ENCODE measurements at regions not wholly inside any gene's neighbourhood (a gene's known extent, or its start where the extent isn't known, plus 50 kb on each side); places are given as distances from the start of the nearest gene placed in this dataset.

DNA sequence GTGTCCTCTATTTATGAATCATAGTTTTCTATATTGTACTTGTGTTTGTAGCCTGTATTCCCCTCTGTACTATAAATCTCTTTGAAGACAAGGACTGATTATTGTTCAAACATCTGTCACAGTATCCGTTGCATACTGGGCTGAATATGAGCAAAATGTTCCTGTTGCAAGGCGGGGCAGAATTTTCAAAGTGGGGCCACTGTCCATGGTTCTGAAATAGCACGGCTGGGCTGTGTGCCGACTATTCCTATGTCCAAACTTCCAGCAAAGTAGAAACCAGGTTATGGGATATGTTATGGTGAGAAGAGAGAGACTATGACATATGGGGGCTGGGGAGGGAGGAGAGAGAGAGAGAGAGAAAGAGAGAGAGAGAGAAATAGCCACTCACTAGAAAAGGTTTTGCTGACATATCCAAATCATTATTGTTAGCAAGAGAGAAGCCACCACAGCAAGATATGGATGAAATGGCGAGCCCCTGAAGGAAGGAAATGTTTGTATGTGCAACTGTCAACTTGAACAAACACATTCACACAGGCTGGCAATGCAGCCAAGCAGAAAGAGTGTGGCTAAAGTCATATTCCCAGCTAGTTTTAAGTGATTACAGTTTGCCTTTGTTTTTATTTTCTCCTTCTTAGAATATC, 107.0 kb upstream of the GPR12 start:
- ChIA-PET CTCF (no interaction called here), POLR2A (ENCODE audit: low non-redundant PET) (no interaction called here)
- DNase-seq (ENCODE audit: low spot score) = peak; percentile 53
- TF ChIP-seq, protein P1, sequence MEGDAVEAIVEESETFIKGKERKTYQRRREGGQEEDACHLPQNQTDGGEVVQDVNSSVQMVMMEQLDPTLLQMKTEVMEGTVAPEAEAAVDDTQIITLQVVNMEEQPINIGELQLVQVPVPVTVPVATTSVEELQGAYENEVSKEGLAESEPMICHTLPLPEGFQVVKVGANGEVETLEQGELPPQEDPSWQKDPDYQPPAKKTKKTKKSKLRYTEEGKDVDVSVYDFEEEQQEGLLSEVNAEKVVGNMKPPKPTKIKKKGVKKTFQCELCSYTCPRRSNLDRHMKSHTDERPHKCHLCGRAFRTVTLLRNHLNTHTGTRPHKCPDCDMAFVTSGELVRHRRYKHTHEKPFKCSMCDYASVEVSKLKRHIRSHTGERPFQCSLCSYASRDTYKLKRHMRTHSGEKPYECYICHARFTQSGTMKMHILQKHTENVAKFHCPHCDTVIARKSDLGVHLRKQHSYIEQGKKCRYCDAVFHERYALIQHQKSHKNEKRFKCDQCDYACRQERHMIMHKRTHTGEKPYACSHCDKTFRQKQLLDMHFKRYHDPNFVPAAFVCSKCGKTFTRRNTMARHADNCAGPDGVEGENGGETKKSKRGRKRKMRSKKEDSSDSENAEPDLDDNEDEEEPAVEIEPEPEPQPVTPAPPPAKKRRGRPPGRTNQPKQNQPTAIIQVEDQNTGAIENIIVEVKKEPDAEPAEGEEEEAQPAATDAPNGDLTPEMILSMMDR (conservative IDR thresholded peaks at IDR 0.05; ENCODE audit: low read depth) = no peak
- H3K27ac ChIP-seq = no peak overlapping the region

DNA sequence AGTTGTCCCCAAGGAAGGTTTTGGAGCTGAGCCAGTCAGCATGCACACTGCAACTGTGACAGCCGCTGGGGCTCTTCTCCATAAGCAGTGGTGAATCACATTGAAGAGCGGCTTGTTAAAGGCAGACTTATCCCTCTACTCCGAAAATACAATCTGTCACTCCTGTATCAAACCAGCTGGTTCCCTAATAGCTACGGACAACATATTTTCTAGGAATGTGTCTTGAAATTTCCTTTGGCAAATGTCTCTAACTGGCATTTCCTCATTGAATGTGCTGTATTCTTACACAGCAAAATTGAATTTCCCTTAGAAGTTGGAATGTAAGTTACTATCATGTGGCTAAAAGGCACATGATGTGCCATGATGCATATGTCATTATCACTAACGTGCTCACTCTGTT, 104.0 kb upstream of the GPR12 start:
- no peak for DNase-seq (ENCODE audit: low spot score)
- ChIA-PET POLR2A (ENCODE audit: low non-redundant PET) (no interaction called here), CTCF (no interaction called here)
- TF ChIP-seq, protein P1 (conservative IDR thresholded peaks at IDR 0.05; ENCODE audit: low read depth) = no peak
- H3K27ac ChIP-seq = no peak overlapping the region

DNA sequence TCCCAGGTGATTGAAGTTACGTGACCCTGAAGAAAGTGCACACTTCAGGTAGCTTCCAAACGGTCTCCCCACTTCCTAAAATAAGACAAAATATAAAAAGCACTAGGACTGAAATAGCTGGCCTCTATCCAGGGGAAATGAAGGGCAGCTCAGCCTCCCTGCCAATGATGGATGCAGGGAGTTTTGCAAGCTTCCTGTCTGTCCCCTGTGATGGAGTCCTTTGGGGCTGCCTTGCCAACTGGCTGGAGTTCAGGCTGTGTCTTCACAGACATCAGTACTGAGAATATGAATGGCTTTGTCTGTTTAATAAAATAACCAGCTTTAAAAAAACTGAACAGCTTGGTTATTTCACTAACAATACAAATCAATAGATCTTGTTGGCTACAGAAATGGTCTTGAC, 101.4 kb upstream of the GPR12 start:
- DNase-seq (ENCODE audit: low spot score) = no peak
- TF ChIP-seq, protein P1 (conservative IDR thresholded peaks at IDR 0.05; ENCODE audit: low read depth) = no peak
- ChIA-PET CTCF (interaction anchor here (0.6 to 1.7 kb wide), 3 partner anchors 11 to 60 kb away, joined by 3 to 14 read pairs (median 3); no protein-coding TSS in a partner anchor), POLR2A (ENCODE audit: low non-redundant PET) (no interaction called here)
- no peak overlapping the region for H3K27ac ChIP-seq

DNA sequence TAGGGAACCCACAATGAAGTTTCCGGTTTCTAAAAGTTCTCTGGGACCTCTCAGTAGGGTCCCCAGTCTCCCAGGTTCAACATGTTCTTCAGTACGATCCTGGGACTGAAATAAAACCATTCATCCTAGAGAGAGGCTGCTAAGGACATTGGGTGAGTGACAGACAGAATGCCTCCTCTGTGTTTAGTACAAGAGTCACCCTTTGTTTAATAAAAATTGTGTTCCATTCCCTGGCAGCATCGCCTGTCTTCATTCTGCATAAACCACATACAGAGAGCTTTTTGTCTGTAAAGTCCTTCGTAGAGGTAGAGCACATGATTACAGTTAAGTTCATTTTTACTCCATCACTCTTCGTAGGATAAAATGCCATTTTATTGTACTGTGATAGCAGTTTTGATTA, 95.3 kb upstream of the GPR12 start:
- no peak overlapping the region for H3K27ac ChIP-seq
- ChIA-PET CTCF (interaction anchor here (0.6 to 1.8 kb wide), 2 partner anchors 9 to 17 kb away, joined by 7 to 8 read pairs; no protein-coding TSS in a partner anchor), POLR2A (ENCODE audit: low non-redundant PET) (no interaction called here)
- no peak for DNase-seq (ENCODE audit: low spot score)
- TF ChIP-seq, protein P1 (conservative IDR thresholded peaks at IDR 0.05; ENCODE audit: low read depth) = no peak

GRCh38 chr13:26855071-26855470, 94.5 kb upstream of the GPR12 start:
- H3K27ac ChIP-seq = no peak overlapping the region
- CTCF ChIA-PET = interaction anchor here (1.8 kb wide), 1 partner anchor 18 kb away, joined by 8 read pairs; no protein-coding TSS in a partner anchor
- TF ChIP-seq, protein P1 (conservative IDR thresholded peaks at IDR 0.05; ENCODE audit: low read depth) = no peak
- POLR2A ChIA-PET (ENCODE audit: low non-redundant PET) = no interaction called here
- DNase-seq (ENCODE audit: low spot score) = no peak

DNA sequence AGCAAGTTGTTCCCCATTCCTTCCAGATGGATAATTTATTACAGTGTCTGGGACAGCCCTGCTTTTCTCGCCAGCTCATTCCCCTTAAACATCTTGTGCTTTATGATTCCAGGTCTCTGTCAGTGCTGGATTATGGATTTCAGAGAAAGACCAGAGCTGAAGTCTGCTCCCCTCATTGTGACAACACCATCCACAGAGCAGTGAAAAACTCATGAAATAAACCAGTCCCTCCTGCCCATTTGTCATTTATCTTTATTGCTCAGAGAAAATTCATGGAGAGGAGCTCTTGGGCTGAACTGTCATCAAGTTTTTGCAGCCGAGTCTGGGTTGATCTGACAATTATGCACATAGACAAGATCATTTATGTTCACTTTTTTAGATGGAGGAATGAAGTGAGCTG, 92.7 kb upstream of the GPR12 start:
- no peak overlapping the region for H3K27ac ChIP-seq
- no peak for DNase-seq (ENCODE audit: low spot score)
- TF ChIP-seq, protein P1 (conservative IDR thresholded peaks at IDR 0.05; ENCODE audit: low read depth) = no peak
- POLR2A ChIA-PET (ENCODE audit: low non-redundant PET) = no interaction called here
- CTCF ChIA-PET = no interaction called here
